ENCODE measurements at regions not wholly inside any gene's neighbourhood (a gene's known extent, or its start where the extent isn't known, plus 50 kb on each side); places are given as distances from the start of the nearest gene placed in this dataset.

GRCh38 chr11:95688501-95689222 lies 100.9 kb downstream of the FAM76B start:
- H3K27me3 ChIP-seq (ENCODE audit: low read length): peaks cover 33% of the 10 kb centered on the region
- H2AFZ ChIP-seq (ENCODE audit: low read length): no peak overlapping the region
- TF ChIP-seq EZH2 (IDR thresholded peaks at IDR 0.05; ENCODE audit: low read length, unreplicated experiment) (no peak), CTCF (conservative IDR thresholded peaks at IDR 0.05; ENCODE audit: low read depth, low read length) (no peak), EZH2phosphoT487 (IDR thresholded peaks at IDR 0.05; ENCODE audit: borderline replicate concordance, low read length) (no peak)
- DNase-seq (no peak), ATAC-seq (no peak)
- no peaks in the 10 kb centered on the region for H3K36me3 ChIP-seq (ENCODE audit: low read depth, low read length)
- H3F3A ChIP-seq (ENCODE audit: low read length, unreplicated experiment): no peaks in the 10 kb centered on the region
- no peaks in the 10 kb centered on the region for H3K4me1 ChIP-seq (ENCODE audit: insufficient read depth, low read length)
- ChIA-PET POLR2A (ENCODE audit: unreplicated experiment) (no interaction called here), CTCF (no interaction called here)
- no peaks in the 10 kb centered on the region for H3K9me3 ChIP-seq (ENCODE audit: low read length)
- H3K9ac ChIP-seq (ENCODE audit: low read length): no peak overlapping the region
- intact Hi-C loops (cut with micrococcal nuclease): no loop called here
- H3K4me3 ChIP-seq (ENCODE audit: low read length): no peak overlapping the region
- H4K20me1 ChIP-seq (ENCODE audit: low read length): no peaks in the 10 kb centered on the region
- H3K9me2 ChIP-seq (replicated peaks; ENCODE audit: low read length): no peaks in the 10 kb centered on the region
- no peaks in the 10 kb centered on the region for H3K79me2 ChIP-seq (ENCODE audit: low read length)
- no peak overlapping the region for H3K4me2 ChIP-seq (ENCODE audit: low read length)
- H3K27ac ChIP-seq (ENCODE audit: low read length): no peak overlapping the region
- BruUV-seq (replicated peaks): no TSS peak

GRCh38 chr11:95688015-95688414 lies 101.6 kb downstream of the FAM76B start:
- H4K20me1 ChIP-seq (ENCODE audit: low read length): no peaks in the 10 kb centered on the region
- H3K4me1 ChIP-seq (ENCODE audit: insufficient read depth, low read length): no peaks in the 10 kb centered on the region
- intact Hi-C loops (cut with micrococcal nuclease): no loop called here
- no peaks in the 10 kb centered on the region for H3F3A ChIP-seq (ENCODE audit: low read length, unreplicated experiment)
- no peak overlapping the region for H3K4me2 ChIP-seq (ENCODE audit: low read length)
- no peak overlapping the region for H3K4me3 ChIP-seq (ENCODE audit: low read length)
- peaks cover 33% of the 10 kb centered on the region for H3K27me3 ChIP-seq (ENCODE audit: low read length)
- ChIA-PET POLR2A (ENCODE audit: unreplicated experiment) (no interaction called here), CTCF (no interaction called here)
- no TSS peak for BruUV-seq (replicated peaks)
- ATAC-seq: no peak
- TF ChIP-seq EZH2 (IDR thresholded peaks at IDR 0.05; ENCODE audit: low read length, unreplicated experiment) (no peak), CTCF (conservative IDR thresholded peaks at IDR 0.05; ENCODE audit: low read depth, low read length) (no peak), EZH2phosphoT487 (IDR thresholded peaks at IDR 0.05; ENCODE audit: borderline replicate concordance, low read length) (no peak)
- H3K79me2 ChIP-seq (ENCODE audit: low read length): no peaks in the 10 kb centered on the region
- DNase-seq: no peak
- no peak overlapping the region for H3K27ac ChIP-seq (ENCODE audit: low read length)
- no peaks in the 10 kb centered on the region for H3K36me3 ChIP-seq (ENCODE audit: low read depth, low read length)
- no peaks in the 10 kb centered on the region for H3K9me2 ChIP-seq (replicated peaks; ENCODE audit: low read length)
- H3K9ac ChIP-seq (ENCODE audit: low read length): no peak overlapping the region
- no peaks in the 10 kb centered on the region for H3K9me3 ChIP-seq (ENCODE audit: low read length)
- no peak overlapping the region for H2AFZ ChIP-seq (ENCODE audit: low read length)

GRCh38 chr11:95686265-95686664 lies 103.3 kb downstream of the FAM76B start:
- no peaks in the 10 kb centered on the region for H3K79me2 ChIP-seq (ENCODE audit: low read length)
- peaks cover 23% of the 10 kb centered on the region for H3K27me3 ChIP-seq (ENCODE audit: low read length)
- H3K4me3 ChIP-seq (ENCODE audit: low read length): no peak overlapping the region
- H4K20me1 ChIP-seq (ENCODE audit: low read length): no peaks in the 10 kb centered on the region
- H3K9me2 ChIP-seq (replicated peaks; ENCODE audit: low read length): no peaks in the 10 kb centered on the region
- H3K9me3 ChIP-seq (ENCODE audit: low read length): no peaks in the 10 kb centered on the region
- no peak overlapping the region for H3K4me2 ChIP-seq (ENCODE audit: low read length)
- TF ChIP-seq CTCF (conservative IDR thresholded peaks at IDR 0.05; ENCODE audit: low read depth, low read length): no peak
- no peak for TF ChIP-seq EZH2phosphoT487 (IDR thresholded peaks at IDR 0.05; ENCODE audit: borderline replicate concordance, low read length)
- TF ChIP-seq EZH2 (IDR thresholded peaks at IDR 0.05; ENCODE audit: low read length, unreplicated experiment): no peak
- ChIA-PET CTCF (no interaction called here), POLR2A (ENCODE audit: unreplicated experiment) (no interaction called here)
- no peak overlapping the region for H3K27ac ChIP-seq (ENCODE audit: low read length)
- H3K36me3 ChIP-seq (ENCODE audit: low read depth, low read length): no peaks in the 10 kb centered on the region
- ATAC-seq (no peak), DNase-seq (no peak)
- intact Hi-C loops (cut with micrococcal nuclease): no loop called here
- BruUV-seq (replicated peaks): no TSS peak
- no peak overlapping the region for H2AFZ ChIP-seq (ENCODE audit: low read length)
- H3K4me1 ChIP-seq (ENCODE audit: insufficient read depth, low read length): no peaks in the 10 kb centered on the region
- H3K9ac ChIP-seq (ENCODE audit: low read length): no peak overlapping the region
- no peaks in the 10 kb centered on the region for H3F3A ChIP-seq (ENCODE audit: low read length, unreplicated experiment)
